ENCODE measurements at regions not wholly inside any gene's neighbourhood (a gene's known extent, or its start where the extent isn't known, plus 50 kb on each side); places are given as distances from the start of the nearest gene placed in this dataset.

GRCh38 chr6:16928387-16928786 lies 167.1 kb upstream of the ATXN1 start:
- TF ChIP-seq JUN (IDR thresholded peaks at IDR 0.05; ENCODE audit: borderline replicate concordance, insufficient read depth, insufficient read length, low read depth) (no peak), CTCF (IDR thresholded peaks at IDR 0.05; ENCODE audit: extremely low read depth in 1 of 2, insufficient read depth in 1 of 2, low read depth in 1 of 2, low read length in 2 of 2) (no peak), EZH2 (IDR thresholded peaks at IDR 0.05; ENCODE audit: borderline replicate concordance, low read depth, low read length, severe bottlenecking) (no peak), FOS (IDR thresholded peaks at IDR 0.05; ENCODE audit: borderline replicate concordance, insufficient read depth, low read length) (no peak)

All from endothelial cell of umbilical vein (primary cell).